ENCODE measurements at regions not wholly inside any gene's neighbourhood (a gene's known extent, or its start where the extent isn't known, plus 50 kb on each side); places are given as distances from the start of the nearest gene placed in this dataset.

GRCh38 chrX:3962511-3963311 is 249.3 kb upstream of the PRKX start:
- H3K4me3 Mint-ChIP-seq = no peak overlapping the region
- ATAC-seq (no peak), DNase-seq (peak; percentile 7)
- peak; percentile 49 for TF ChIP-seq CTCF (IDR thresholded peaks at IDR 0.05)
- H3K36me3 Mint-ChIP-seq (ENCODE audit: low read depth) = no peaks in the 10 kb centered on the region
- peaks cover 4% of the 10 kb centered on the region for H3K27me3 Mint-ChIP-seq
- intact Hi-C loops (cut with micrococcal nuclease) = no loop called here
- H3K9me3 Mint-ChIP-seq = no peaks in the 10 kb centered on the region
- peaks cover 4% of the 10 kb centered on the region for H3K4me1 Mint-ChIP-seq (ENCODE audit: low read depth)
- POLR2A ChIA-PET = interaction anchor here (0.6 kb wide), 1 partner anchor 149 kb away, joined by 3 read pairs; no protein-coding TSS in a partner anchor
- CTCF ChIA-PET = interaction anchor here (0.7 to 1.4 kb wide), 8 partner anchors 8 to 899 kb away, joined by 3 to 5 read pairs (median 4); no protein-coding TSS in a partner anchor
- no peak overlapping the region for H3K27ac Mint-ChIP-seq

- intact Hi-C loops (cut with micrococcal nuclease) = no loop called here
- Mint-ChIP-seq H3K36me3 (ENCODE audit: low read depth) (no peaks in the 10 kb centered on the region), H3K4me1 (ENCODE audit: low read depth) (peaks cover 4% of the 10 kb centered on the region), H3K27ac (no peak overlapping the region), H3K27me3 (peaks cover 4% of the 10 kb centered on the region), H3K9me3 (no peaks in the 10 kb centered on the region), H3K4me3 (no peak overlapping the region)
- CTCF ChIA-PET = no interaction called here
- POLR2A ChIA-PET = no interaction called here
- ATAC-seq = no peak
- no peak for DNase-seq
- TF ChIP-seq CTCF (IDR thresholded peaks at IDR 0.05) = no peak
Observed at GRCh38 chrX:3960952-3961351, 247.5 kb upstream of the PRKX start.

- POLR2A ChIA-PET = no interaction called here
- H3K27ac Mint-ChIP-seq = no peak overlapping the region
- CTCF ChIA-PET = interaction anchor here (1.1 kb wide), 1 partner anchor 11 kb away, joined by 5 read pairs; no protein-coding TSS in a partner anchor
- DNase-seq = no peak
- H3K9me3 Mint-ChIP-seq = no peaks in the 10 kb centered on the region
- ATAC-seq = no peak
- H3K4me3 Mint-ChIP-seq = no peak overlapping the region
- H3K27me3 Mint-ChIP-seq = no peaks in the 10 kb centered on the region
- no peaks in the 10 kb centered on the region for H3K4me1 Mint-ChIP-seq (ENCODE audit: low read depth)
- TF ChIP-seq CTCF (IDR thresholded peaks at IDR 0.05) = no peak
- intact Hi-C loops (cut with micrococcal nuclease) = no loop called here
- no peaks in the 10 kb centered on the region for H3K36me3 Mint-ChIP-seq (ENCODE audit: low read depth)
Observed at GRCh38 chrX:3951859-3952258, 238.4 kb upstream of the PRKX start.

GRCh38 chrX:3950373-3950772 is 236.9 kb upstream of the PRKX start:
- POLR2A ChIA-PET = no interaction called here
- TF ChIP-seq CTCF (IDR thresholded peaks at IDR 0.05) = no peak
- no peaks in the 10 kb centered on the region for H3K27me3 Mint-ChIP-seq

GRCh38 chrX:3943965-3944364 is 230.5 kb upstream of the PRKX start:
- DNase-seq = no peak
- H3K4me3 Mint-ChIP-seq = no peak overlapping the region
- H3K9me3 Mint-ChIP-seq = no peaks in the 10 kb centered on the region
- intact Hi-C loops (cut with micrococcal nuclease) = no loop called here
- ChIA-PET CTCF (no interaction called here), POLR2A (no interaction called here)
- H3K27me3 Mint-ChIP-seq = peaks cover 4% of the 10 kb centered on the region
- no peaks in the 10 kb centered on the region for H3K36me3 Mint-ChIP-seq (ENCODE audit: low read depth)
- H3K27ac Mint-ChIP-seq = no peak overlapping the region
- no peaks in the 10 kb centered on the region for H3K4me1 Mint-ChIP-seq (ENCODE audit: low read depth)
- TF ChIP-seq CTCF (IDR thresholded peaks at IDR 0.05) = no peak
- ATAC-seq = no peak

More at GRCh38 chrX:3950373-3950772, 236.9 kb upstream of the PRKX start:
- H3K4me1 Mint-ChIP-seq (ENCODE audit: low read depth) = no peaks in the 10 kb centered on the region
- DNase-seq (no peak), ATAC-seq (no peak)
- intact Hi-C loops (cut with micrococcal nuclease) = no loop called here
- no peak overlapping the region for H3K4me3 Mint-ChIP-seq
- no peaks in the 10 kb centered on the region for H3K9me3 Mint-ChIP-seq
- no peak overlapping the region for H3K27ac Mint-ChIP-seq
- CTCF ChIA-PET = no interaction called here
- H3K36me3 Mint-ChIP-seq (ENCODE audit: low read depth) = no peaks in the 10 kb centered on the region
